NT2/D1 (cell line): ENCODE measurements at regions not wholly inside any gene's neighbourhood (a gene's known extent, or its start where the extent isn't known, plus 50 kb on each side); places are given as distances from the start of the nearest gene placed in this dataset.

Source experiments
- SUZ12 ChIP-seq: IDR thresholded peaks from 2 replicates; pipeline ENCODE4 v1.6.1; 2011; ENCODE audit not compliant: insufficient read length, insufficient read depth; ENCODE audit errors: extremely low read depth
- YY1 ChIP-seq: IDR thresholded peaks from 2 replicates; pipeline ENCODE4 v1.6.1; 2011; ENCODE audit not compliant: insufficient read length, insufficient read depth
- ZNF274 ChIP-seq: IDR thresholded peaks from 2 replicates; pipeline ENCODE4 v1.6.1; 2011; ENCODE audit warnings: mild to moderate bottlenecking, low read depth, low read length

DNA sequence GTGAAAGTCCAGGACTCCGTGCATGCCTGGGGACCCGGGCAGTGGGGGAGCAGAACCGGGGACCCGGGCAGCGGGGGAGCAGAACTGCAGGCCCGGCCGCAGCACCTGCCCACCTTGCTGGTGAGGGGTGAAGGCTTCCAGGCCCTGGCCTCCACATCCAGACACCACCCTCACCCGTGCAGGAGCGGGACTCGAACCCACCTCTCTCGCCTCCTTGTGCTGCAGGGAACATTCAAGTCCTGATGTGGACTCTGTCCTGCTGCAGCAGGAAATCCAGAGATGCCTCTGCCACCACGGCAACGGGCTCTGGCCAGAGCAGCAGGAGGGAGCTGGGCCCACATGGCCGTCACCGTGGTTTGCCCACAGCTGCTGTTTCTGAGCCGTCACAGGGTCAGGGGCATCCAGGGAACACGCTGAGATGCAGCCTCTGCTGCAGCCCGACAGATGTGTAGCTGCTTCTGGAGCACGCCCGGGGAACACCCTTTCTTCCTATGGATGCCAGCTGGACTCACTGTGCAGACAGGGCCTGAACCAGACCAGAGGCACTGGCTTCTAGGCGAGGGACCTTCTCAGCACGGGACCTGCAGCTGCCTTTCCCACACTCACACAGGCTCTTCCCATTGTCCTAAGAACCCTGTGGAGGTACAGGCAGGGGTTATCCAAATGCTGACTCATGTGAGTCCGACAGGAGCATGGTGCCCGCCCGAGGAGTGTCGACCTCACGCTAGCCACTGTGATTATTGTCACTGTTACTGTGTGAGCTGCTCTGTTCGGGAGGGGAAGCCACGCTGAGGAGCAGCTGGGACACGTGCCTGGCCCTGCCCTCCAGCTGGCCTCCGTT is 89.2 kb upstream of the CTDP1 start:
- TF ChIP-seq ZNF274 (no peak), SUZ12 (no peak), YY1 (no peak)
